ENCODE measurements at regions not wholly inside any gene's neighbourhood (a gene's known extent, or its start where the extent isn't known, plus 50 kb on each side); places are given as distances from the start of the nearest gene placed in this dataset.

DNA sequence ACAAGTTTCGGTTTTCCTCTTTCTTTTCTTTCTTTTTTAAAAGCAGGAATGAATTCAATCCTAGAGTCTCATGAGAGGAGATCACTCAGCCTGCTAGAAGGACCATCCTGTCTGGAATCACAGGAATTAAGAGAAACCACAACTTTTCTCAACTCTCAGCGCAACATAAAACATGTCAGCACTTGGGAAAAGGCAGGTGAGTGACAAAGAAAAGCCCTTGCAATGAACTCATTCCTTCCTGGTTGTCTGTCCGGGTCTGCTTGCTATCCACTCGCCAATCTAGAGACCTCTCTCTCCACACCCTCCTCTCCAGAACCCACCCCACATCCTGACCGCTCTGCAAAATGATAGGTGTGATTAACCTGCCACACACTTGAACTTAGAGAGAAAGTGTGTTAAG lies 253.8 kb downstream of the LY86 start:
- ATAC-seq (no peak), DNase-seq (no peak)
- no peak for TF ChIP-seq CTCF (IDR thresholded peaks at IDR 0.05)
- no peak for TF ChIP-seq POLR2A (IDR thresholded peaks at IDR 0.05)
- WGBS, 2 donors, result 90 to 92% methylated on average over 5 of the region's 5 CpGs
- Histone ChIP-seq H3K9me3 (no peaks in the 10 kb centered on the region), H3K4me1 (no peaks in the 10 kb centered on the region), H3K36me3 (replicated peaks in 1 of 2; ENCODE audit: insufficient read depth in 1 of 2, low read depth in 2 of 2) (no peaks in the 10 kb centered on the region), H3K27ac (no peak overlapping the region), H3K27me3 (no peaks in the 10 kb centered on the region), H3K4me3 (no peak overlapping the region)
- intact Hi-C loops (cut with DNase I), result no loop called here

DNA sequence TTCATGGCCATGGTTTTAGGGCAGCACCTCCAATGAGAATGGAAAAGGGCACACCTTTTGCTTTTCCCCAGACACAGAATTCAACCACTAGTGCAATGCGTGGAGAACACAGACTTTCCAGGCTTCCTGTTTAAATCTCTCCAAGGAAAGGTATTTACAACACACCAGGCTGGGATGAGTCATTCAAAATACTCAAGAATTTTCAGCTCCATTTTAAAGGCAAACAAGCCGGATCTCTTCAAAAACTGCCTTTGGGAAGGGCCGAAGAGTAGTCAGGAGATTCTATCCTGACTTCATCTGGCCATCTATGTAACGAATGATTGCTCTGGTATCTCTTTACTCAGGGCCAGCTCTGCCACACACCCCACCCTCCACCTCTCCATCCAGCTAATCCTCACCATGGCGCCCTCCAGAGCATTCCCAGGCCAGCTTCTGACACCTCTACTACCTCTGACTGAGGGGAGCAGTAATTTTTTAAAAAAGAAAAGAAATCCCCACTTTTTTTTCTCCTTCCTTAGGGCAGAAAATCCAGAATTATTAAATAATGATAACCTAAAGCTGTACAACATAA lies 254.6 kb downstream of the LY86 start:
- no peak overlapping the region for H3K27ac ChIP-seq
- ATAC-seq, result no peak
- H3K4me3 ChIP-seq, result no peak overlapping the region
- TF ChIP-seq CTCF (IDR thresholded peaks at IDR 0.05) (no peak), POLR2A (IDR thresholded peaks at IDR 0.05) (no peak)
- no peaks in the 10 kb centered on the region for H3K9me3 ChIP-seq
- no peaks in the 10 kb centered on the region for H3K27me3 ChIP-seq
- no peaks in the 10 kb centered on the region for H3K36me3 ChIP-seq (replicated peaks in 1 of 2; ENCODE audit: insufficient read depth in 1 of 2, low read depth in 2 of 2)
- H3K4me1 ChIP-seq, result no peaks in the 10 kb centered on the region
- intact Hi-C loops (cut with DNase I), result no loop called here
- DNase-seq, result no peak
- 87 to 93% methylated on average over 5 of the region's 5 CpGs for WGBS, 2 donors

GRCh38 chr6:6843777-6844176 lies 255.3 kb downstream of the LY86 start:
- Histone ChIP-seq H3K9me3 (no peaks in the 10 kb centered on the region), H3K4me3 (no peak overlapping the region), H3K27me3 (no peaks in the 10 kb centered on the region), H3K36me3 (replicated peaks in 1 of 2; ENCODE audit: insufficient read depth in 1 of 2, low read depth in 2 of 2) (no peaks in the 10 kb centered on the region), H3K27ac (no peak overlapping the region), H3K4me1 (no peaks in the 10 kb centered on the region)
- intact Hi-C loops (cut with DNase I), result no loop called here
- ATAC-seq (no peak), DNase-seq (no peak)
- TF ChIP-seq POLR2A (IDR thresholded peaks at IDR 0.05) (no peak), CTCF (IDR thresholded peaks at IDR 0.05) (no peak)
- 88 to 100% methylated on average over 1 of the region's 1 CpG for WGBS, 2 donors

DNA sequence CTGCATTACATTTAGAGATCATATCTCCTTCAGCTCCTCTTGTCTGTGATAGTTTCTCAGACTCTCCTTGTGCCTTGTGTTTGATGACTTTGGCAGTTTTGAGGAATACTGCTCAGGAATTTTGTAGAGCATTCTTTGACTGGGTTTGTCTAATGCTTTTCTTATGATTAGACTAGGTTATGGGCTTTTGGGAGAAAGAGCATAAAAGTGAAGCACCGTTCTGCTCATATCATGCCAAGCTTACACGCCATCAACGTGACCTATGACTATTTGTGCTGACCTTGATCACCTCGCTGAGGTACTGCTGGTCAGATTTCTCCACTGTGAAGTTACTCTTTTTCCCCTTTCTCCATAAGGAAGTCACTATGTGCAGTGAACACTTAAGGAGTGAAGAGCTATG lies 256.0 kb downstream of the LY86 start:
- WGBS, 2 donors, result 58 to 81% methylated on average over 4 of the region's 4 CpGs
- no peak for TF ChIP-seq POLR2A (IDR thresholded peaks at IDR 0.05)
- TF ChIP-seq CTCF (IDR thresholded peaks at IDR 0.05), result no peak

DNA sequence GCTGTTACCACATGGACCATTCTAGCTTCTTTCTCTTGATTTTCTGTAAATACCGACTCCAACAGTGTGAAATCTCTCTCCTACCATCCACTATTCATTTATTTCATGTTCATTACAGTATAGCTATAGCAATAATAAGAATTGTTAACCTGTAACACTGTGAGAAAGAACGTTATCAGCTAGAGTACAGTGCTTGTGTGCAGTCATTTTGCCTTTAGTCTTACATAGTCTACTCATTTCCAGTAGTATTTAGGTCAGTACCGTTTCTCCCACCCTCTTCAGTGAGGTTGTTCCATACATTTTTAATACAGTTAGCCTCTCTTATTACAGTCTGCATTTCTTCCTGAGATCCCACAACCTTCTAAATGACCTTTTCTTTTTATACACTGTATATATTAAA lies 257.1 kb downstream of the LY86 start:
- ATAC-seq, result no peak
- TF ChIP-seq POLR2A (IDR thresholded peaks at IDR 0.05) (no peak), CTCF (IDR thresholded peaks at IDR 0.05) (no peak)
- DNase-seq, result no peak
- intact Hi-C loops (cut with DNase I), result no loop called here
- Histone ChIP-seq H3K4me1 (peaks cover 6% of the 10 kb centered on the region), H3K27me3 (no peaks in the 10 kb centered on the region), H3K27ac (no peak overlapping the region), H3K9me3 (no peaks in the 10 kb centered on the region), H3K4me3 (no peak overlapping the region), H3K36me3 (replicated peaks in 1 of 2; ENCODE audit: insufficient read depth in 1 of 2, low read depth in 2 of 2) (no peaks in the 10 kb centered on the region)
- WGBS, 2 donors, result 87 to 90% methylated on average over 3 of the region's 3 CpGs

More for the DNA sequence above, 256.0 kb downstream of the LY86 start:
- Histone ChIP-seq H3K36me3 (replicated peaks in 1 of 2; ENCODE audit: insufficient read depth in 1 of 2, low read depth in 2 of 2) (no peaks in the 10 kb centered on the region), H3K4me1 (no peaks in the 10 kb centered on the region), H3K27ac (no peak overlapping the region), H3K27me3 (no peaks in the 10 kb centered on the region), H3K4me3 (no peak overlapping the region), H3K9me3 (no peaks in the 10 kb centered on the region)
- ATAC-seq, result no peak
- DNase-seq, result no peak
- intact Hi-C loops (cut with DNase I), result no loop called here

Data from body of pancreas (tissue), 4 donors.